H9 (cell line): ENCODE measurements at regions not wholly inside any gene's neighbourhood (a gene's known extent, or its start where the extent isn't known, plus 50 kb on each side); places are given as distances from the start of the nearest gene placed in this dataset.

Experiments
- DNase-seq: peaks from one replicate; pipeline ENCODE4 v3.0.0-alpha.2; 2017
- H2AFZ ChIP-seq: one replicate; pipeline ENCODE4 v1.6.1; 2013; ENCODE audit warnings: mild to moderate bottlenecking, low read length, control low read depth, moderate library complexity
- H2AK5ac ChIP-seq: 2 replicates; pipeline ENCODE4 v1.6.1; 2013; ENCODE audit warnings: low read length, control low read depth, mixed read lengths; ENCODE audit not compliant: insufficient read length
- H2BK120ac ChIP-seq: one replicate; pipeline ENCODE4 v1.6.1; 2013; ENCODE audit warnings: low read depth, mild to moderate bottlenecking, low read length, control low read depth, inconsistent platforms; ENCODE audit not compliant: poor library complexity, severe bottlenecking
- H2BK12ac ChIP-seq: 2 replicates; pipeline ENCODE4 v1.6.1; 2013; ENCODE audit warnings: low read length, control low read depth, mixed read lengths, low read depth; ENCODE audit not compliant: insufficient read length
- H2BK15ac ChIP-seq: 2 replicates; pipeline ENCODE4 v1.6.1; 2013; ENCODE audit warnings: low read depth, low read length, control low read depth
- H2BK20ac ChIP-seq: one replicate; pipeline ENCODE4 v1.6.1; 2013; ENCODE audit warnings: low read depth, mild to moderate bottlenecking, low read length, control low read depth, inconsistent platforms; ENCODE audit not compliant: poor library complexity, severe bottlenecking
- H2BK5ac ChIP-seq: 2 replicates; pipeline ENCODE4 v1.6.1; 2013; ENCODE audit warnings: low read length, control low read depth, mixed read lengths; ENCODE audit not compliant: insufficient read length
- H3K14ac ChIP-seq: 2 replicates; pipeline ENCODE4 v1.6.1; 2013; ENCODE audit warnings: low read length, control low read depth; ENCODE audit not compliant: insufficient read depth
- H3K18ac ChIP-seq: 2 replicates; pipeline ENCODE4 v1.6.1; 2013; ENCODE audit warnings: low read depth, mild to moderate bottlenecking, mixed read lengths, low read length, control low read depth; ENCODE audit not compliant: insufficient read length
- H3K23ac ChIP-seq: 2 replicates; pipeline ENCODE4 v1.6.1; 2013; ENCODE audit warnings: low read length, control low read depth, mixed read lengths, low read depth; ENCODE audit not compliant: insufficient read length
- H3K23me2 ChIP-seq: 2 replicates; pipeline ENCODE4 v1.6.1; 2013; ENCODE audit warnings: low read depth, mild to moderate bottlenecking, mixed read lengths, low read length, control low read depth; ENCODE audit not compliant: insufficient read length, poor library complexity, severe bottlenecking
- H3K27ac ChIP-seq: 2 replicates; pipeline ENCODE4 v1.5.1; 2013; ENCODE audit warnings: low read length, control low read depth, mixed read lengths, low read depth; ENCODE audit not compliant: insufficient read length
- H3K27me3 ChIP-seq: 2 replicates; pipeline ENCODE4 v1.6.1; 2013; ENCODE audit warnings: low read length, control low read depth, inconsistent platforms; ENCODE audit not compliant: insufficient read depth
- H3K4ac ChIP-seq: 2 replicates; pipeline ENCODE4 v1.6.1; 2013; ENCODE audit warnings: low read depth, mild to moderate bottlenecking, control low read depth, inconsistent platforms, low read length, moderate library complexity
- H3K4me1 ChIP-seq: 2 replicates; pipeline ENCODE4 v1.6.1; 2013; ENCODE audit warnings: low read length, control low read depth, inconsistent platforms; ENCODE audit not compliant: insufficient read depth
- H3K4me2 ChIP-seq: 2 replicates; pipeline ENCODE4 v1.6.1; 2013; ENCODE audit warnings: low read length, control low read depth, mixed read lengths; ENCODE audit not compliant: insufficient read length, insufficient read depth
- H3K56ac ChIP-seq: 2 replicates; pipeline ENCODE4 v1.6.1; 2013; ENCODE audit warnings: low read depth, mild to moderate bottlenecking, mixed read lengths, low read length, control low read depth; ENCODE audit not compliant: insufficient read length
- H3K79me1 ChIP-seq: 2 replicates; pipeline ENCODE4 v1.6.1; 2013; ENCODE audit warnings: low read depth, mild to moderate bottlenecking, moderate library complexity, low read length, control low read depth, inconsistent platforms; ENCODE audit not compliant: insufficient read depth, poor library complexity, severe bottlenecking
- H3K79me2 ChIP-seq: 2 replicates; pipeline ENCODE4 v1.6.1; 2013; ENCODE audit warnings: low read length, control low read depth, inconsistent platforms; ENCODE audit not compliant: insufficient read depth
- H3K9ac ChIP-seq: 2 replicates; pipeline ENCODE4 v1.6.1; 2013; ENCODE audit warnings: low read length, control low read depth, mixed read lengths; ENCODE audit not compliant: insufficient read length; ENCODE audit errors: extremely low read depth
- H3K9me3 ChIP-seq: one replicate; pipeline ENCODE4 v1.6.1; 2013; ENCODE audit warnings: low read depth, low read length, inconsistent platforms; ENCODE audit not compliant: control insufficient read depth
- H3T11ph ChIP-seq: one replicate; pipeline ENCODE4 v1.6.1; 2013; ENCODE audit warnings: mild to moderate bottlenecking, low read length, control low read depth, inconsistent platforms
- H4K20me1 ChIP-seq: one replicate; pipeline ENCODE4 v1.6.1; 2013; ENCODE audit not compliant: control insufficient read depth, insufficient read length, insufficient read depth
- H4K5ac ChIP-seq: 2 replicates; pipeline ENCODE4 v1.6.1; 2013; ENCODE audit warnings: low read depth, mild to moderate bottlenecking, mixed read lengths, low read length, control low read depth; ENCODE audit not compliant: insufficient read length
- H4K8ac ChIP-seq: replicated peaks from 2 replicates; pipeline ENCODE4 v1.6.1; 2013; ENCODE audit warnings: low read length, control low read depth, mixed read lengths, low read depth; ENCODE audit not compliant: insufficient read length
- H4K91ac ChIP-seq: 2 replicates; pipeline ENCODE4 v1.6.1; 2013; ENCODE audit warnings: low read depth, mild to moderate bottlenecking, moderate library complexity, mixed read lengths, low read length, control low read depth; ENCODE audit not compliant: insufficient read length
- H3K27ac Mint-ChIP-seq, 3 experiments: 2 replicates in 2 of 3; 3 replicates in 1 of 3; pipeline ENCODE4 v1.8.0; 2020 to 2021; ENCODE audit warnings: mixed read lengths in 3 of 3, mild to moderate bottlenecking in 1 of 3, moderate library complexity in 1 of 3
- H3K27me3 Mint-ChIP-seq: 2 replicates; pipeline ENCODE4 v1.8.0; 2021; ENCODE audit warnings: low read depth, mild to moderate bottlenecking, moderate library complexity, mixed read lengths
- H3K36me3 Mint-ChIP-seq, 3 experiments: 2 replicates in 2 of 3; 3 replicates in 1 of 3; pipeline ENCODE4 v1.8.0; 2020 to 2021; ENCODE audit warnings: low read depth in 3 of 3, mixed read lengths in 3 of 3; ENCODE audit not compliant: insufficient read depth in 1 of 3
- H3K4me1 Mint-ChIP-seq, 2 experiments: 2 replicates each; pipeline ENCODE4 v1.8.0; 2020; ENCODE audit warnings: mixed read lengths in 2 of 2
- H3K4me3 Mint-ChIP-seq, 2 experiments: 2 replicates in 1 of 2; 3 replicates in 1 of 2; pipeline ENCODE4 v1.8.0; 2020 to 2021; ENCODE audit warnings: mild to moderate bottlenecking in 2 of 2, mixed read lengths in 2 of 2, moderate library complexity in 1 of 2
- H3K9me3 Mint-ChIP-seq, 2 experiments: 2 replicates in 1 of 2; 3 replicates in 1 of 2; pipeline ENCODE4 v1.8.0; 2020; ENCODE audit warnings: mild to moderate bottlenecking in 2 of 2, mixed read lengths in 2 of 2, moderate library complexity in 1 of 2
- WGBS: extraction: QIAGEN DNeasy Blood & Tissue Kit; methylation state at CpG from one replicate; pipeline ENCODE4 v1.1.7; 2013; ENCODE audit warnings: missing lambda C conversion rate, low lambda C conversion rate, mixed read lengths; ENCODE audit not compliant: insufficient read length; ENCODE audit errors: extremely low coverage; 5-methylcytosine and 5-hydroxymethylcytosine counted together
- TF ChIP-seq, protein P1 (sequence below): fragments of 200-600 bp; sonication (generic); conservative IDR thresholded peaks from 3 replicates; pipeline ENCODE4 v1.8.0; 2021; ENCODE audit warnings: antibody characterized with exemption, mild to moderate bottlenecking

DNA sequence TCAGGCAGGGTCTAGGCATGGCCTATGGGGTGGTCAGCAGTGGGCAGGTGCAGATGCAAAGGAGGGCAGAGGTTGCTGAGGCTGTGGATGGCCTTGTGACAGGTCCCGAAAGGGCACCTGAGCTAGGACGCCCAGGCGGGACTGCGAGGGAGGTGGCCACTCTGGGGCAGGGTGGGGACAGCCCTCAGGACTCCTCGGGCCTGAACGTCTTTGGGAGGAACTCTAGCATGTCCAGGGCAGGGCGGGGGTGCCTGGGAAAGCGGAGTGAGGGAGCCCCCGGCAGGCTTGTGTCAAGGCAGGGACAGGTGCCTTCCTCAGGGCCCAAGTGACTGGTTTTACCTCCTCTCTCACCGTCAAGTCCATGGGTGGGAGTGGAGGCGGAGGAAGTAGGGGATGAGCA is 125.4 kb upstream of the WNT4 start:
- Histone ChIP-seq H3K14ac (no peak overlapping the region; the same call in 1 of the 2 replicates), H3T11ph (no peak overlapping the region), H3K79me1 (no peaks in the 10 kb centered on the region), H3K4ac (no peak overlapping the region), H2BK20ac (no peak overlapping the region), H3K18ac (peak overlapping the region; percentile 21), H2AFZ (no peak overlapping the region), H4K20me1 (no peaks in the 10 kb centered on the region), H3K4me1 (peaks cover 3% of the 10 kb centered on the region; the same call in 1 of the 2 replicates), H4K8ac (no peak overlapping the region), H4K91ac (peak overlapping the region; percentile 55), H3K23me2 (no peaks in the 10 kb centered on the region), H2BK120ac (no peak overlapping the region), H4K5ac (no peak overlapping the region), H3K4me2 (no peak overlapping the region), H3K79me2 (no peaks in the 10 kb centered on the region), H3K9me3 (no peaks in the 10 kb centered on the region), H3K56ac (no peak overlapping the region), H2AK5ac (no peak overlapping the region), H3K27ac (no peak overlapping the region), H2BK5ac (no peak overlapping the region), H3K23ac (no peak overlapping the region), H2BK12ac (no peak overlapping the region), H2BK15ac (no peak overlapping the region), H3K27me3 (no peaks in the 10 kb centered on the region), H3K9ac (no peak overlapping the region)
- Mint-ChIP-seq H3K27me3 (peaks cover 1% of the 10 kb centered on the region), H3K4me1 (peaks cover 39 to 68% of the 10 kb centered on the region in 2 experiments), H3K27ac (peak overlapping the region in 2 of 3 experiments; percentile 27 to 41; a peak in 3 of 7 replicates), H3K4me3 (no peak overlapping the region), H3K36me3 (no peaks in the 10 kb centered on the region), H3K9me3 (peaks cover 0 to 7% of the 10 kb centered on the region in 2 experiments; a peak in 1 of 5 replicates)
- no peak for DNase-seq
- TF ChIP-seq, protein P1, sequence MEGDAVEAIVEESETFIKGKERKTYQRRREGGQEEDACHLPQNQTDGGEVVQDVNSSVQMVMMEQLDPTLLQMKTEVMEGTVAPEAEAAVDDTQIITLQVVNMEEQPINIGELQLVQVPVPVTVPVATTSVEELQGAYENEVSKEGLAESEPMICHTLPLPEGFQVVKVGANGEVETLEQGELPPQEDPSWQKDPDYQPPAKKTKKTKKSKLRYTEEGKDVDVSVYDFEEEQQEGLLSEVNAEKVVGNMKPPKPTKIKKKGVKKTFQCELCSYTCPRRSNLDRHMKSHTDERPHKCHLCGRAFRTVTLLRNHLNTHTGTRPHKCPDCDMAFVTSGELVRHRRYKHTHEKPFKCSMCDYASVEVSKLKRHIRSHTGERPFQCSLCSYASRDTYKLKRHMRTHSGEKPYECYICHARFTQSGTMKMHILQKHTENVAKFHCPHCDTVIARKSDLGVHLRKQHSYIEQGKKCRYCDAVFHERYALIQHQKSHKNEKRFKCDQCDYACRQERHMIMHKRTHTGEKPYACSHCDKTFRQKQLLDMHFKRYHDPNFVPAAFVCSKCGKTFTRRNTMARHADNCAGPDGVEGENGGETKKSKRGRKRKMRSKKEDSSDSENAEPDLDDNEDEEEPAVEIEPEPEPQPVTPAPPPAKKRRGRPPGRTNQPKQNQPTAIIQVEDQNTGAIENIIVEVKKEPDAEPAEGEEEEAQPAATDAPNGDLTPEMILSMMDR = no peak
- no CpG with 5 or more reads among the region's 11 CpGs for WGBS
